Chondrocyte (in vitro differentiated cells): ENCODE measurements at regions not wholly inside any gene's neighbourhood (a gene's known extent, or its start where the extent isn't known, plus 50 kb on each side); places are given as distances from the start of the nearest gene placed in this dataset.

ENCODE experiments used
- DNase-seq: peaks from one replicate; pipeline ENCODE4 v3.0.0; 2021; ENCODE audit warnings: mixed read lengths, low spot score
- H3K27ac Mint-ChIP-seq: one replicate; pipeline ENCODE4 v1.8.0; 2021; ENCODE audit warnings: mild to moderate bottlenecking, moderate library complexity, mixed read lengths; ENCODE audit not compliant: unreplicated experiment
- H3K27me3 Mint-ChIP-seq: 2 replicates; pipeline ENCODE4 v1.8.0; 2021; ENCODE audit warnings: low read depth, mixed read lengths
- H3K36me3 Mint-ChIP-seq: 2 replicates; pipeline ENCODE4 v1.8.0; 2021; ENCODE audit warnings: low read depth, mixed read lengths
- H3K4me1 Mint-ChIP-seq: 2 replicates; pipeline ENCODE4 v1.8.0; 2021; ENCODE audit warnings: low read depth, mild to moderate bottlenecking, mixed read lengths
- H3K4me3 Mint-ChIP-seq: one replicate; pipeline ENCODE4 v1.8.0; 2021; ENCODE audit warnings: mild to moderate bottlenecking, moderate library complexity, mixed read lengths; ENCODE audit not compliant: unreplicated experiment
- H3K9me3 Mint-ChIP-seq: 2 replicates; pipeline ENCODE4 v1.8.0; 2021; ENCODE audit warnings: low read depth, mixed read lengths
- CTCF ChIP-seq: fragments of 200-600 bp; sonication (generic); IDR thresholded peaks from 2 replicates; pipeline ENCODE4 v1.5.0; 2021; ENCODE audit warnings: antibody characterized with exemption, mild to moderate bottlenecking, moderate library complexity

DNA sequence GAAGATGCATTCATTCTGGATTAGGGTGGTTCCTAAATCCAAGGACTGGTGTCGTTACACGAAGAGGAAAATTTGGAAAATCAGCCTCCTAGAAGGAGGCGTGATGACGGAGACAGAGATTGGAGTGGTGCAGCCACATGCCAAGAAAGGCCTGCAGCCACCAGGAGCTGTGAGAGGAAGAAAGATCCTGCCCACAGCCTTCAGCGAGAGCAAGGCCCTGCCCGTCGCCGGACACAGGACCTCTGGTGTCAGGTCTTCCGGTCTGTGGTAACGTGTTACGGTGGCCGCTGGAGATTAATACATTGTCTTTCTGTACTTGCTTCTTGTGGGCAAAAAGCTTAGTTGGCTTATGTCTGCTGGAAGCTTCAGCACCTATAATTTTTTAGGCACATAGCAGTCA, 1045.8 kb downstream of the BRD1 start:
- Mint-ChIP-seq H3K9me3 (peaks cover 14% of the 10 kb centered on the region), H3K4me3 (no peak overlapping the region), H3K27ac (no peak overlapping the region), H3K27me3 (no peaks in the 10 kb centered on the region), H3K36me3 (no peaks in the 10 kb centered on the region), H3K4me1 (no peaks in the 10 kb centered on the region)
- DNase-seq = no peak
- no peak for TF ChIP-seq CTCF

DNA sequence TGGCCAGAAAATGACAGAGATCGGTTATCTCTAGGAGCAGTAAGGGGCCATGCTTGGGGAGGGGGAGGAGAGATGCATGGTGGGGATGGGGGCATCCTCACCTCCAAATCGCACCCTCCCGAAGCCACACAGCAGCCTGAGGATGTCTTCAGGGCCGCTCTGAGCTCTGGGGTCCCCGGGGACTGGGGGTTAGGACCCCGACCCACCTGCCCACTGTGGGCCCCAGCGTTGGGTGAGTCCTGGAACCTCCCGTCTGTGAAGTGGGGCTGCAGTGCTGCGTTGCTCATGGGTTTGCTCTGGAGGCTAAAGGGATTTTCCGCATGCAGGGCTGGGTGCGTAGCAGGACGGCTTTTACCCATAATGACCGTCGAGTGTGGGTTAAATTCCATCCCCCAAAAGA, 1046.3 kb downstream of the BRD1 start:
- no peak overlapping the region for H3K4me3 Mint-ChIP-seq
- DNase-seq = no peak
- no peak for TF ChIP-seq CTCF
- no peaks in the 10 kb centered on the region for H3K4me1 Mint-ChIP-seq
- H3K27ac Mint-ChIP-seq = no peak overlapping the region
- no peaks in the 10 kb centered on the region for H3K27me3 Mint-ChIP-seq
- peaks cover 19% of the 10 kb centered on the region for H3K9me3 Mint-ChIP-seq
- no peaks in the 10 kb centered on the region for H3K36me3 Mint-ChIP-seq

DNA sequence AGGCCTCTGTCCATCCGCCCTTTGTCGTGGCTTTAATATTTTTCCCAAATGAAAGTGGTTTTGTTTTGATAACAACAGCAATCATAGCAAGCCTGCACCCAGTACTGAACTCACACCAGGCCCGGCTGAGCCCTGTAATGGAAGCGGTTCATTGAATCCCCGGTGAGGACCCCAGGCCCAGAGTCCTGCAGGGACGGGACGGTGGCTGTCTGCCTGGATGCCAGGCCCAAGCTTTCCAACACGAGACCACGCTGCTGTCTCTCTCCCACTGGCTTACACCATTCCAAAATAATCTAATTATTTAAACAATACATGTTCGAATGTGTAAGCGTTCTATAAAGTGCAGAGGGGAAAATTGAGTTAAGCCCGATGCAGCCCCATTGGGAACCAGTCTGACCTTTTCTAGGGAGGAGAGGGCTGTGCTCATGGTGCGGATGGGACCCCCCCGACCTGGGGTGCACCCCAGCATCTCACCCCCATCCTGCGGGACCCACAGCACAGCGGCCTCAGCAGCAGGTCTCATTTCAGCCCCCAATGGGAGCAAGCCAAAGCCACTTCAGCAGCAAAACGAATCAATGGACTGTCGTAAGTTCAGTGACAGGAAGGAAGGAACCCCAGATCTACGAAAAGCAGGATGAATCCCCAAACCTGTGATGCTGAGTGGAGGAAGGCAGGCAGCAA, 1046.9 kb downstream of the BRD1 start:
- DNase-seq = no peak
- peaks cover 24% of the 10 kb centered on the region for H3K9me3 Mint-ChIP-seq
- H3K27ac Mint-ChIP-seq = no peak overlapping the region
- TF ChIP-seq CTCF = no peak
- H3K4me1 Mint-ChIP-seq = no peaks in the 10 kb centered on the region
- no peak overlapping the region for H3K4me3 Mint-ChIP-seq
- no peaks in the 10 kb centered on the region for H3K27me3 Mint-ChIP-seq
- H3K36me3 Mint-ChIP-seq = no peaks in the 10 kb centered on the region

- H3K4me1 Mint-ChIP-seq = no peaks in the 10 kb centered on the region
- no peak overlapping the region for H3K27ac Mint-ChIP-seq
- peaks cover 1% of the 10 kb centered on the region for H3K27me3 Mint-ChIP-seq
- no peak for TF ChIP-seq CTCF
- H3K9me3 Mint-ChIP-seq = peaks cover 27% of the 10 kb centered on the region
- H3K36me3 Mint-ChIP-seq = no peaks in the 10 kb centered on the region
- DNase-seq = no peak
- H3K4me3 Mint-ChIP-seq = no peak overlapping the region
Measured at GRCh38 chr22:48779661-48780596, 1047.7 kb downstream of the BRD1 start.

DNA sequence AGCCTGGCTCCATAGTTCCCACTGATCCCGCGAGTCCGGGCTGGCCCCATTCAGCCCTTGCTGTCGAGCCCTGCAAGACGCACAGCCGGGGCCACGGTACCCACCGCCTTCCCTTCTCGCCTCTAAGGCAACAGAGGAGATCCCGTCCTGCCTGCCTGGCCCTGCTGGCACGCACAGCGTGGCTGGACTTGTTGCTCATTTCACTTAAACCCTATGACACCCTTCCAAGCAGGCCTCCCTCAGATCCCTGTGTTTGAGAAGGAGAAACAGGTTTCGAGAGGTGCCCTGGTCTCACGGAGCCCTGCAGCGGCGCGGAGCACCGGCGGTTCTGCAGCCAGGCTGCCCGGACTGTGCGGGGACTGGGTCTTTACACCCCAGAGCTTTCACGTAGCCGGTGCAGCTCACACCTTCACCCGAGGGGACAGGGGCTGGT, 1048.4 kb downstream of the BRD1 start:
- Mint-ChIP-seq H3K27ac (no peak overlapping the region), H3K9me3 (peaks cover 27% of the 10 kb centered on the region), H3K36me3 (no peaks in the 10 kb centered on the region), H3K4me1 (no peaks in the 10 kb centered on the region), H3K27me3 (peaks cover 2% of the 10 kb centered on the region), H3K4me3 (no peak overlapping the region)
- DNase-seq = no peak
- TF ChIP-seq CTCF = no peak
